HEK293 (cell line): ENCODE measurements at regions not wholly inside any gene's neighbourhood (a gene's known extent, or its start where the extent isn't known, plus 50 kb on each side); places are given as distances from the start of the nearest gene placed in this dataset.

Experiments
- CTCF ChIA-PET: fragments of 350-600 bp; formaldehyde crosslinking; extraction: SDS; loops from one replicate; lab custom pipeline; 2021; ENCODE audit warnings: antibody characterized with exemption; lab: Yijun Ruan, JAX
- POLR2A ChIA-PET: fragments of 300-600 bp; formaldehyde crosslinking; extraction: SDS; loops from one replicate; lab custom pipeline; 2020; ENCODE audit warnings: antibody characterized with exemption, inconsistent platforms; lab: Yijun Ruan, JAX
- H3K27ac ChIP-seq: fragments of 200-500 bp; sonication (Bioruptor generic); 2 replicates; pipeline ENCODE4 v1.5.1; 2014; ENCODE audit warnings: low read depth, low read length, control low read depth, inconsistent platforms; ENCODE audit errors: extremely low read depth
- H3K36me3 ChIP-seq, 2 experiments: fragments of 200-500 bp in 1 of 2; sonication (Bioruptor generic) in 1 of 2; 1 replicate in 1 of 2; 2 replicates in 1 of 2; pipeline ENCODE4 v1.5.1; 2014 to 2017; ENCODE audit warnings: inconsistent platforms in 2 of 2, low read length in 2 of 2; ENCODE audit not compliant: control insufficient read depth in 2 of 2, insufficient read depth in 1 of 2
- H3K4me1 ChIP-seq: fragments of 200-500 bp; sonication (Bioruptor generic); 2 replicates; pipeline ENCODE4 v1.5.1; 2014; ENCODE audit warnings: mild to moderate bottlenecking, low read length, inconsistent platforms; ENCODE audit not compliant: control insufficient read depth, insufficient read depth
- H3K4me3 ChIP-seq: 2 replicates; pipeline ENCODE4 v1.5.1; 2011; ENCODE audit warnings: low read depth, mild to moderate bottlenecking, control low read depth, low read length, moderate library complexity
- H3K9me3 ChIP-seq: fragments of 200-500 bp; sonication (Bioruptor generic); 2 replicates; pipeline ENCODE4 v1.5.1; 2014; ENCODE audit warnings: low read depth, low read length, inconsistent platforms; ENCODE audit not compliant: control insufficient read depth, insufficient read depth
- GLI2 ChIP-seq: fragments of 450-650 bp; formaldehyde crosslinking; IDR thresholded peaks from 2 replicates; pipeline ENCODE4; 2017; ENCODE audit warnings: missing biosample characterization, missing genetic modification characterization, low read depth, borderline replicate concordance
- INSM2 ChIP-seq: fragments of 450-650 bp; formaldehyde crosslinking; IDR thresholded peaks from 2 replicates; pipeline ENCODE4 v1.5.1; 2016; ENCODE audit warnings: missing biosample characterization, missing genetic modification characterization
- PRDM1 ChIP-seq: fragments of 450-650 bp; formaldehyde crosslinking; IDR thresholded peaks from 2 replicates; pipeline ENCODE4; 2016; ENCODE audit warnings: missing biosample characterization, missing genetic modification characterization
- PRDM10 ChIP-seq: fragments of 450-650 bp; formaldehyde crosslinking; IDR thresholded peaks from 2 replicates; pipeline ENCODE4 v1.5.1; 2016; ENCODE audit warnings: missing biosample characterization, missing genetic modification characterization
- SP2 ChIP-seq: fragments of 450-650 bp; formaldehyde crosslinking; IDR thresholded peaks from 2 replicates; pipeline ENCODE4 v1.5.1; 2016; ENCODE audit warnings: missing biosample characterization, missing genetic modification characterization
- YY1 ChIP-seq: fragments of 450-650 bp; formaldehyde crosslinking; IDR thresholded peaks from 2 replicates; pipeline ENCODE4 v1.5.1; 2018; ENCODE audit warnings: missing biosample characterization, missing genetic modification characterization
- ZBTB44 ChIP-seq: fragments of 450-650 bp; IDR thresholded peaks from 2 replicates; pipeline ENCODE4 v1.5.1; 2018; ENCODE audit warnings: missing biosample characterization, mild to moderate bottlenecking, missing genetic modification characterization
- ZNF121 ChIP-seq: fragments of 450-650 bp; formaldehyde crosslinking; IDR thresholded peaks from 2 replicates; pipeline ENCODE4 v1.5.1; 2016; ENCODE audit warnings: missing biosample characterization, missing genetic modification characterization
- ZNF138 ChIP-seq: fragments of 450-650 bp; formaldehyde crosslinking; IDR thresholded peaks from 2 replicates; pipeline ENCODE4 v1.5.1; 2016; ENCODE audit warnings: missing biosample characterization, missing genetic modification characterization, borderline replicate concordance
- ZNF175 ChIP-seq: fragments of 450-650 bp; formaldehyde crosslinking; IDR thresholded peaks from 2 replicates; pipeline ENCODE4 v1.5.1; 2016; ENCODE audit warnings: missing biosample characterization, missing genetic modification characterization
- ZNF202 ChIP-seq: fragments of 450-650 bp; formaldehyde crosslinking; IDR thresholded peaks from 2 replicates; pipeline ENCODE4 v1.5.1; 2016; ENCODE audit warnings: missing biosample characterization, missing genetic modification characterization, borderline replicate concordance
- ZNF335 ChIP-seq: fragments of 450-650 bp; formaldehyde crosslinking; conservative IDR thresholded peaks from 2 replicates; pipeline ENCODE4 v1.5.1; 2016; ENCODE audit warnings: missing biosample characterization, missing genetic modification characterization
- ZNF350 ChIP-seq: fragments of 450-650 bp; formaldehyde crosslinking; IDR thresholded peaks from 2 replicates; pipeline ENCODE4 v1.5.0; 2017; ENCODE audit warnings: missing biosample characterization, mild to moderate bottlenecking, missing genetic modification characterization
- ZNF366 ChIP-seq: fragments of 450-650 bp; formaldehyde crosslinking; conservative IDR thresholded peaks from 2 replicates; pipeline ENCODE4 v1.5.1; 2016; ENCODE audit warnings: missing biosample characterization, missing genetic modification characterization
- ZNF488 ChIP-seq: fragments of 450-650 bp; formaldehyde crosslinking; IDR thresholded peaks from 2 replicates; pipeline ENCODE4 v1.5.1; 2016; ENCODE audit warnings: missing biosample characterization, missing genetic modification characterization
- ZNF549 ChIP-seq: fragments of 450-650 bp; IDR thresholded peaks from 2 replicates; pipeline ENCODE4 v1.5.1; 2018; ENCODE audit warnings: missing biosample characterization, missing genetic modification characterization, mild to moderate bottlenecking, inconsistent platforms, moderate library complexity
- ZNF561 ChIP-seq: fragments of 450-650 bp; IDR thresholded peaks from 2 replicates; pipeline ENCODE4 v1.5.1; 2018; ENCODE audit warnings: missing biosample characterization, missing genetic modification characterization, borderline replicate concordance
- ZNF654 ChIP-seq: fragments of 450-650 bp; formaldehyde crosslinking; IDR thresholded peaks from 2 replicates; pipeline ENCODE4 v1.5.1; 2016; ENCODE audit warnings: low read depth, missing biosample characterization, missing genetic modification characterization
- ZNF660 ChIP-seq: fragments of 450-650 bp; IDR thresholded peaks from 2 replicates; pipeline ENCODE4 v1.5.1; 2018; ENCODE audit warnings: missing biosample characterization, mild to moderate bottlenecking, missing genetic modification characterization
- ZNF670 ChIP-seq: fragments of 450-650 bp; formaldehyde crosslinking; IDR thresholded peaks from 2 replicates; pipeline ENCODE4 v1.5.1; 2016; ENCODE audit warnings: missing biosample characterization, missing genetic modification characterization, low read depth
- ZNF843 ChIP-seq: fragments of 450-650 bp; formaldehyde crosslinking; IDR thresholded peaks from 2 replicates; pipeline ENCODE4 v1.5.1; 2016; ENCODE audit warnings: missing biosample characterization, missing genetic modification characterization
- TF ChIP-seq, protein P1 (sequence below): fragments of 450-650 bp; formaldehyde crosslinking; IDR thresholded peaks from 2 replicates; pipeline ENCODE4 v1.5.1; 2017; ENCODE audit warnings: missing biosample characterization, missing genetic modification characterization

- no peak overlapping the region for H3K27ac ChIP-seq
- H3K9me3 ChIP-seq, result no peaks in the 10 kb centered on the region
- POLR2A ChIA-PET, result no interaction called here
- no peak for TF ChIP-seq ZNF549 (tag by site-specific recombination)
- TF ChIP-seq ZNF350 (tag by site-specific recombination), result no peak
- TF ChIP-seq ZNF335 (tag by site-specific recombination), result no peak
- no peak for TF ChIP-seq YY1 (tag by site-specific recombination)
- TF ChIP-seq ZNF561 (tag by site-specific recombination), result no peak
- H3K4me1 ChIP-seq, result no peaks in the 10 kb centered on the region
- CTCF ChIA-PET, result interaction anchor here (0.6 kb wide), 1 partner anchor 22 kb away, joined by 4 read pairs; no protein-coding TSS in a partner anchor
- no peaks in the 10 kb centered on the region for H3K36me3 ChIP-seq
- H3K4me3 ChIP-seq, result no peak overlapping the region
These were observed 261.5 kb downstream of the GPATCH2 start for GRCh38 chr1:217369271-217369981.

GRCh38 chr1:217364220-217364619, 266.7 kb downstream of the GPATCH2 start:
- H3K4me1 ChIP-seq, result no peaks in the 10 kb centered on the region
- TF ChIP-seq ZBTB44 (no peak), GLI2 (tag by site-specific recombination) (no peak), ZNF366 (tag by site-specific recombination) (no peak), ZNF660 (no peak), PRDM10 (tag by site-specific recombination) (no peak), ZNF175 (no peak), ZNF121 (tag by site-specific recombination) (no peak), ZNF488 (tag by site-specific recombination) (no peak), ZNF202 (tag by site-specific recombination) (no peak), INSM2 (tag by site-specific recombination) (no peak), ZNF670 (tag by site-specific recombination) (no peak), ZNF843 (tag by site-specific recombination) (no peak), ZNF138 (no peak), ZNF654 (tag by site-specific recombination) (no peak), SP2 (tag by site-specific recombination) (no peak), PRDM1 (no peak)
- TF ChIP-seq, protein P1, sequence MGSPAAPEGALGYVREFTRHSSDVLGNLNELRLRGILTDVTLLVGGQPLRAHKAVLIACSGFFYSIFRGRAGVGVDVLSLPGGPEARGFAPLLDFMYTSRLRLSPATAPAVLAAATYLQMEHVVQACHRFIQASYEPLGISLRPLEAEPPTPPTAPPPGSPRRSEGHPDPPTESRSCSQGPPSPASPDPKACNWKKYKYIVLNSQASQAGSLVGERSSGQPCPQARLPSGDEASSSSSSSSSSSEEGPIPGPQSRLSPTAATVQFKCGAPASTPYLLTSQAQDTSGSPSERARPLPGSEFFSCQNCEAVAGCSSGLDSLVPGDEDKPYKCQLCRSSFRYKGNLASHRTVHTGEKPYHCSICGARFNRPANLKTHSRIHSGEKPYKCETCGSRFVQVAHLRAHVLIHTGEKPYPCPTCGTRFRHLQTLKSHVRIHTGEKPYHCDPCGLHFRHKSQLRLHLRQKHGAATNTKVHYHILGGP (tag by site-specific recombination), result no peak
- no peak overlapping the region for H3K4me3 ChIP-seq
- CTCF ChIA-PET, result interaction anchor here (0.6 kb wide), 1 partner anchor 58 kb away, joined by 3 read pairs; no protein-coding TSS in a partner anchor
- no peaks in the 10 kb centered on the region for H3K36me3 ChIP-seq
- POLR2A ChIA-PET, result no interaction called here
- no peaks in the 10 kb centered on the region for H3K9me3 ChIP-seq
- H3K27ac ChIP-seq, result no peak overlapping the region
